GM13976 (cell line): ENCODE measurements at regions not wholly inside any gene's neighbourhood (a gene's known extent, or its start where the extent isn't known, plus 50 kb on each side); places are given as distances from the start of the nearest gene placed in this dataset.

Experiments used
- DNase-seq: peaks from one replicate; pipeline ENCODE4 v3.0.0; 2012; ENCODE audit warnings: low spot score
- CTCF ChIP-seq: IDR thresholded peaks from 2 replicates; pipeline ENCODE4 v1.5.1; 2012; ENCODE audit warnings: borderline replicate concordance, mild to moderate bottlenecking; ENCODE audit not compliant: insufficient read depth; ENCODE audit errors: extremely low read depth, missing control alignments, control extremely low read depth
- in situ Hi-C: fragments of 300-500 bp; cut with MboI; formaldehyde crosslinking; loops from one replicate; pipeline ENCODE4 v1.12.0; 2022; ENCODE audit warnings: low sequenced_read_pairs, mixed read lengths, inconsistent platforms; ENCODE audit not compliant: unreplicated experiment

- in situ Hi-C loops, result no loop called here
- DNase-seq, result no peak
- TF ChIP-seq CTCF, result no peak
Observed at GRCh38 chr5:166713295-166713694, 1578.2 kb upstream of the WWC1 start.

- in situ Hi-C loops, result no loop called here
- DNase-seq, result no peak
Observed at GRCh38 chr5:166716856-166717492, 1574.5 kb upstream of the WWC1 start.

GRCh38 chr5:166719991-166720390 lies 1571.5 kb upstream of the WWC1 start:
- DNase-seq, result no peak
- in situ Hi-C loops, result no loop called here
- no peak for TF ChIP-seq CTCF

More at GRCh38 chr5:166716856-166717492, 1574.5 kb upstream of the WWC1 start:
- TF ChIP-seq CTCF, result no peak

GRCh38 chr5:166722939-166723338 lies 1568.5 kb upstream of the WWC1 start:
- no peak for DNase-seq
- no peak for TF ChIP-seq CTCF
- in situ Hi-C loops, result no loop called here

GRCh38 chr5:166724284-166724683 lies 1567.2 kb upstream of the WWC1 start:
- no peak for TF ChIP-seq CTCF
- in situ Hi-C loops, result no loop called here
- no peak for DNase-seq

- no peak for TF ChIP-seq CTCF
- DNase-seq, result no peak
- in situ Hi-C loops, result no loop called here
Observed at GRCh38 chr5:166725593-166725992, 1565.9 kb upstream of the WWC1 start.
